Liver (tissue), 8 donors: ENCODE measurements at regions not wholly inside any gene's neighbourhood (a gene's known extent, or its start where the extent isn't known, plus 50 kb on each side); places are given as distances from the start of the nearest gene placed in this dataset.

Experiments
- DNase-seq: peaks from one replicate; pipeline ENCODE4 v3.0.0-alpha.2; 2017; ENCODE audit warnings: low spot score
- H3K27ac ChIP-seq, 2 donors: one replicate each; pipeline ENCODE4 v1.7.0; 2013; ENCODE audit warnings: inconsistent platforms in 2 of 2, low read length in 2 of 2, control low read depth in 1 of 2, low read depth in 1 of 2, mild to moderate bottlenecking in 1 of 2
- H3K27me3 ChIP-seq, 4 donors: one replicate each; pipeline versions ENCODE4 v1.6.1 to v1.7.0; 2013; ENCODE audit warnings: low read length in 3 of 4, inconsistent platforms in 1 of 4, mild to moderate bottlenecking in 1 of 4, moderate library complexity in 1 of 4; ENCODE audit not compliant: control insufficient read depth in 4 of 4, insufficient read depth in 4 of 4
- H3K36me3 ChIP-seq, 4 donors: one replicate each; pipeline versions ENCODE4 v1.6.1 to v1.7.0; 2013; ENCODE audit warnings: low read length in 3 of 4, mild to moderate bottlenecking in 3 of 4, low read depth in 1 of 4, moderate library complexity in 1 of 4; ENCODE audit not compliant: control insufficient read depth in 4 of 4, insufficient read depth in 3 of 4
- H3K4me1 ChIP-seq, 4 donors: one replicate each; pipeline versions ENCODE4 v1.6.1 to v1.7.0; 2013; ENCODE audit warnings: low read length in 3 of 4, mild to moderate bottlenecking in 3 of 4, moderate library complexity in 1 of 4; ENCODE audit not compliant: control insufficient read depth in 4 of 4, insufficient read depth in 4 of 4
- H3K4me3 ChIP-seq, 3 donors: one replicate each; pipeline versions ENCODE4 v1.6.1 to v1.7.0; 2013; ENCODE audit warnings: low read length in 3 of 3, control low read depth in 1 of 3, low read depth in 1 of 3, mild to moderate bottlenecking in 1 of 3
- H3K9ac ChIP-seq, 2 donors: one replicate each; pipeline ENCODE4 v1.7.0; 2013; ENCODE audit warnings: low read length in 2 of 2, mild to moderate bottlenecking in 2 of 2, moderate library complexity in 2 of 2, control low read depth in 1 of 2, low read depth in 1 of 2
- H3K9me3 ChIP-seq, 4 donors: one replicate each; pipeline versions ENCODE4 v1.6.1 to v1.7.0; 2013; ENCODE audit warnings: low read length in 3 of 4; ENCODE audit not compliant: control insufficient read depth in 4 of 4
- EGR1 ChIP-seq, 2 donors: IDR thresholded peaks; 2 replicates each; pipeline ENCODE4 v1.6.1; 2016 to 2018; ENCODE audit warnings: antibody characterized with exemption in 2 of 2, low read depth in 2 of 2
- FOXA1 ChIP-seq: IDR thresholded peaks from 2 replicates; pipeline ENCODE4 v1.6.1; 2016; ENCODE audit warnings: antibody characterized with exemption
- FOXA2 ChIP-seq: IDR thresholded peaks from 2 replicates; pipeline ENCODE4 v1.6.1; 2016; ENCODE audit warnings: antibody characterized with exemption
- GABPA ChIP-seq, 2 donors: IDR thresholded peaks in 1 of 2; conservative IDR thresholded peaks in 1 of 2; 2 replicates each; pipeline ENCODE4 v1.6.1; 2016; ENCODE audit warnings: antibody characterized with exemption in 2 of 2, mild to moderate bottlenecking in 1 of 2, moderate library complexity in 1 of 2
- HNF4A ChIP-seq, 2 donors: conservative IDR thresholded peaks; 2 replicates each; pipeline ENCODE4 v1.6.1; 2016; ENCODE audit warnings: antibody characterized with exemption in 2 of 2, mild to moderate bottlenecking in 2 of 2
- HNF4G ChIP-seq: IDR thresholded peaks from 2 replicates; pipeline ENCODE4 v1.6.1; 2016; ENCODE audit warnings: antibody characterized with exemption
- JUND ChIP-seq, 2 donors: IDR thresholded peaks; 2 replicates each; pipeline ENCODE4 v1.6.1; 2016; ENCODE audit warnings: antibody characterized with exemption in 2 of 2
- MAX ChIP-seq: IDR thresholded peaks from 2 replicates; pipeline ENCODE4 v1.6.1; 2016; ENCODE audit warnings: antibody characterized with exemption
- NR2F2 ChIP-seq: IDR thresholded peaks from 2 replicates; pipeline ENCODE4 v1.6.1; 2016; ENCODE audit warnings: antibody characterized with exemption
- RAD21 ChIP-seq, 2 donors: IDR thresholded peaks; 2 replicates each; pipeline ENCODE4 v1.6.1; 2016; ENCODE audit warnings: antibody characterized with exemption in 2 of 2, mild to moderate bottlenecking in 2 of 2
- RXRA ChIP-seq, 2 donors: IDR thresholded peaks; 2 replicates each; pipeline ENCODE4 v1.6.1; 2017 to 2018; ENCODE audit warnings: antibody characterized with exemption in 2 of 2, mild to moderate bottlenecking in 1 of 2
- SP1 ChIP-seq: IDR thresholded peaks from 2 replicates; pipeline ENCODE4 v1.6.1; 2018; ENCODE audit warnings: antibody characterized with exemption, mild to moderate bottlenecking
- TAF1 ChIP-seq: conservative IDR thresholded peaks from 2 replicates; pipeline ENCODE4 v1.6.1; 2016; ENCODE audit warnings: antibody characterized with exemption, mild to moderate bottlenecking
- YY1 ChIP-seq: IDR thresholded peaks from 2 replicates; pipeline ENCODE4 v1.6.1; 2016; ENCODE audit warnings: antibody characterized with exemption, mild to moderate bottlenecking
- ZBTB33 ChIP-seq: IDR thresholded peaks from 2 replicates; pipeline ENCODE4 v1.6.1; 2016; ENCODE audit warnings: antibody characterized with exemption
- WGBS: extraction: QIAGEN DNeasy Blood & Tissue Kit; methylation state at CpG from one replicate; pipeline ENCODE4 v1.1.7; 2013; 5-methylcytosine and 5-hydroxymethylcytosine counted together
- TF ChIP-seq, protein P1 (sequence below): fragments of 150-350 bp; IDR thresholded peaks from 2 replicates; pipeline ENCODE4 v1.5.1; 2017; ENCODE audit warnings: improper control_type of control experiment, low read depth, low read length; ENCODE audit not compliant: missing input control
- TF ChIP-seq, protein P2 (sequence below): IDR thresholded peaks from 2 replicates; pipeline ENCODE4 v1.6.1; 2016; ENCODE audit warnings: antibody characterized with exemption
- TF ChIP-seq, protein P3 (sequence below): IDR thresholded peaks from 2 replicates; pipeline ENCODE4 v1.6.1; 2016; ENCODE audit warnings: antibody characterized with exemption, mild to moderate bottlenecking
- donor health status: healthy.
- donor health status: healthy.
- donor health status: healthy.
- donor health status: healthy.
- donor health status: healthy.

GRCh38 chr9:89780959-89781358 lies 176.1 kb downstream of the GADD45G start:
- DNase-seq: no peak
- 74% methylated on average over 4 of the region's 4 CpGs for WGBS
- Histone ChIP-seq H3K27ac (no peak overlapping the region), H3K9me3 (no peaks in the 10 kb centered on the region), H3K4me1 (peaks cover 0 to 13% (median 7%) of the 10 kb centered on the region in 4 donors), H3K4me3 (no peak overlapping the region), H3K27me3 (no peaks in the 10 kb centered on the region), H3K36me3 (no peaks in the 10 kb centered on the region), H3K9ac (no peak overlapping the region)
- TF ChIP-seq RAD21 (IDR thresholded peaks at IDR 0.05) (no peak), HNF4A (conservative IDR thresholded peaks at IDR 0.05) (no peak), YY1 (no peak), GABPA (IDR thresholded peaks at IDR 0.05 in 1 of 2, conservative IDR thresholded peaks at IDR 0.05 in 1 of 2) (no peak), ZBTB33 (no peak), HNF4G (no peak), RXRA (IDR thresholded peaks at IDR 0.05) (no peak), JUND (IDR thresholded peaks at IDR 0.05) (no peak), EGR1 (IDR thresholded peaks at IDR 0.05; ENCODE audit: low read depth in 2 of 2) (no peak), MAX (no peak), TAF1 (no peak), SP1 (no peak), FOXA2 (no peak), FOXA1 (no peak), NR2F2 (no peak)
- TF ChIP-seq, protein P1, sequence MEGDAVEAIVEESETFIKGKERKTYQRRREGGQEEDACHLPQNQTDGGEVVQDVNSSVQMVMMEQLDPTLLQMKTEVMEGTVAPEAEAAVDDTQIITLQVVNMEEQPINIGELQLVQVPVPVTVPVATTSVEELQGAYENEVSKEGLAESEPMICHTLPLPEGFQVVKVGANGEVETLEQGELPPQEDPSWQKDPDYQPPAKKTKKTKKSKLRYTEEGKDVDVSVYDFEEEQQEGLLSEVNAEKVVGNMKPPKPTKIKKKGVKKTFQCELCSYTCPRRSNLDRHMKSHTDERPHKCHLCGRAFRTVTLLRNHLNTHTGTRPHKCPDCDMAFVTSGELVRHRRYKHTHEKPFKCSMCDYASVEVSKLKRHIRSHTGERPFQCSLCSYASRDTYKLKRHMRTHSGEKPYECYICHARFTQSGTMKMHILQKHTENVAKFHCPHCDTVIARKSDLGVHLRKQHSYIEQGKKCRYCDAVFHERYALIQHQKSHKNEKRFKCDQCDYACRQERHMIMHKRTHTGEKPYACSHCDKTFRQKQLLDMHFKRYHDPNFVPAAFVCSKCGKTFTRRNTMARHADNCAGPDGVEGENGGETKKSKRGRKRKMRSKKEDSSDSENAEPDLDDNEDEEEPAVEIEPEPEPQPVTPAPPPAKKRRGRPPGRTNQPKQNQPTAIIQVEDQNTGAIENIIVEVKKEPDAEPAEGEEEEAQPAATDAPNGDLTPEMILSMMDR: no peak
- TF ChIP-seq, protein P2, sequence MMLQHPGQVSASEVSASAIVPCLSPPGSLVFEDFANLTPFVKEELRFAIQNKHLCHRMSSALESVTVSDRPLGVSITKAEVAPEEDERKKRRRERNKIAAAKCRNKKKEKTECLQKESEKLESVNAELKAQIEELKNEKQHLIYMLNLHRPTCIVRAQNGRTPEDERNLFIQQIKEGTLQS: no peak
- TF ChIP-seq, protein P3, sequence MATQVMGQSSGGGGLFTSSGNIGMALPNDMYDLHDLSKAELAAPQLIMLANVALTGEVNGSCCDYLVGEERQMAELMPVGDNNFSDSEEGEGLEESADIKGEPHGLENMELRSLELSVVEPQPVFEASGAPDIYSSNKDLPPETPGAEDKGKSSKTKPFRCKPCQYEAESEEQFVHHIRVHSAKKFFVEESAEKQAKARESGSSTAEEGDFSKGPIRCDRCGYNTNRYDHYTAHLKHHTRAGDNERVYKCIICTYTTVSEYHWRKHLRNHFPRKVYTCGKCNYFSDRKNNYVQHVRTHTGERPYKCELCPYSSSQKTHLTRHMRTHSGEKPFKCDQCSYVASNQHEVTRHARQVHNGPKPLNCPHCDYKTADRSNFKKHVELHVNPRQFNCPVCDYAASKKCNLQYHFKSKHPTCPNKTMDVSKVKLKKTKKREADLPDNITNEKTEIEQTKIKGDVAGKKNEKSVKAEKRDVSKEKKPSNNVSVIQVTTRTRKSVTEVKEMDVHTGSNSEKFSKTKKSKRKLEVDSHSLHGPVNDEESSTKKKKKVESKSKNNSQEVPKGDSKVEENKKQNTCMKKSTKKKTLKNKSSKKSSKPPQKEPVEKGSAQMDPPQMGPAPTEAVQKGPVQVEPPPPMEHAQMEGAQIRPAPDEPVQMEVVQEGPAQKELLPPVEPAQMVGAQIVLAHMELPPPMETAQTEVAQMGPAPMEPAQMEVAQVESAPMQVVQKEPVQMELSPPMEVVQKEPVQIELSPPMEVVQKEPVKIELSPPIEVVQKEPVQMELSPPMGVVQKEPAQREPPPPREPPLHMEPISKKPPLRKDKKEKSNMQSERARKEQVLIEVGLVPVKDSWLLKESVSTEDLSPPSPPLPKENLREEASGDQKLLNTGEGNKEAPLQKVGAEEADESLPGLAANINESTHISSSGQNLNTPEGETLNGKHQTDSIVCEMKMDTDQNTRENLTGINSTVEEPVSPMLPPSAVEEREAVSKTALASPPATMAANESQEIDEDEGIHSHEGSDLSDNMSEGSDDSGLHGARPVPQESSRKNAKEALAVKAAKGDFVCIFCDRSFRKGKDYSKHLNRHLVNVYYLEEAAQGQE: no peak
